A673 (cell line): ENCODE measurements at regions not wholly inside any gene's neighbourhood (a gene's known extent, or its start where the extent isn't known, plus 50 kb on each side); places are given as distances from the start of the nearest gene placed in this dataset.

Experiments
- EZH2 ChIP-seq: fragments of 200-600 bp; sonication (generic); IDR thresholded peaks from 2 replicates; pipeline ENCODE4 v1.6.1; 2017; ENCODE audit warnings: borderline replicate concordance, low read depth, mild to moderate bottlenecking, mixed read lengths, antibody characterized with exemption, low read length; ENCODE audit not compliant: poor library complexity, severe bottlenecking
- TF ChIP-seq, protein P1 (sequence below): fragments of 300-800, 200-600 bp; sonication (generic); conservative IDR thresholded peaks from 2 replicates; pipeline ENCODE4 v1.5.1; 2017; ENCODE audit warnings: low read depth, mild to moderate bottlenecking, antibody characterized with exemption, low read length, moderate library complexity, mixed read lengths

DNA sequence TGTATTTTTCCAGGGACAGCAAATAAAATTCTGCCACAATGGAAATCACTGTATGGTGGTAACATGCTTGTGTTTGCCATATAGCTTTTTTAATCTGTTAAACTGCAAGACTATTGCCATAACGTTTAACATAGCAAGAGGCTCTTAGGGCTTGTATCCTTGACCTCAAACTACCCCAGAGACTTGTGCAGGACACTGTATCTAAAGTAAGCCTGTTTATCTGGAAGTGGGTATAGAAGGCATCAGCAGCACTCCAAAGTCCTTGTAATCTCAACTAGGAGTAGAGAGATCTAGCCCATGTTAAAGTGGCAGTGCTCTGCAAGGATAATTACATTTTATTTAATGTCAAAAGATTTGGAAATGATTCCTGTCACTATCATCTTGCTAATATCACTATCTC, 1424.1 kb downstream of the CDH11 start:
- TF ChIP-seq, protein P1, sequence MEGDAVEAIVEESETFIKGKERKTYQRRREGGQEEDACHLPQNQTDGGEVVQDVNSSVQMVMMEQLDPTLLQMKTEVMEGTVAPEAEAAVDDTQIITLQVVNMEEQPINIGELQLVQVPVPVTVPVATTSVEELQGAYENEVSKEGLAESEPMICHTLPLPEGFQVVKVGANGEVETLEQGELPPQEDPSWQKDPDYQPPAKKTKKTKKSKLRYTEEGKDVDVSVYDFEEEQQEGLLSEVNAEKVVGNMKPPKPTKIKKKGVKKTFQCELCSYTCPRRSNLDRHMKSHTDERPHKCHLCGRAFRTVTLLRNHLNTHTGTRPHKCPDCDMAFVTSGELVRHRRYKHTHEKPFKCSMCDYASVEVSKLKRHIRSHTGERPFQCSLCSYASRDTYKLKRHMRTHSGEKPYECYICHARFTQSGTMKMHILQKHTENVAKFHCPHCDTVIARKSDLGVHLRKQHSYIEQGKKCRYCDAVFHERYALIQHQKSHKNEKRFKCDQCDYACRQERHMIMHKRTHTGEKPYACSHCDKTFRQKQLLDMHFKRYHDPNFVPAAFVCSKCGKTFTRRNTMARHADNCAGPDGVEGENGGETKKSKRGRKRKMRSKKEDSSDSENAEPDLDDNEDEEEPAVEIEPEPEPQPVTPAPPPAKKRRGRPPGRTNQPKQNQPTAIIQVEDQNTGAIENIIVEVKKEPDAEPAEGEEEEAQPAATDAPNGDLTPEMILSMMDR: no peak
- TF ChIP-seq EZH2: no peak
